AML-193 (cell line): ENCODE measurements at regions not wholly inside any gene's neighbourhood (a gene's known extent, or its start where the extent isn't known, plus 50 kb on each side); places are given as distances from the start of the nearest gene placed in this dataset.

Experiments used
- DNase-seq, 2 experiments: peaks; one replicate each; lab custom pipeline; 2025; lab: John Stamatoyannopoulos, UW

DNA sequence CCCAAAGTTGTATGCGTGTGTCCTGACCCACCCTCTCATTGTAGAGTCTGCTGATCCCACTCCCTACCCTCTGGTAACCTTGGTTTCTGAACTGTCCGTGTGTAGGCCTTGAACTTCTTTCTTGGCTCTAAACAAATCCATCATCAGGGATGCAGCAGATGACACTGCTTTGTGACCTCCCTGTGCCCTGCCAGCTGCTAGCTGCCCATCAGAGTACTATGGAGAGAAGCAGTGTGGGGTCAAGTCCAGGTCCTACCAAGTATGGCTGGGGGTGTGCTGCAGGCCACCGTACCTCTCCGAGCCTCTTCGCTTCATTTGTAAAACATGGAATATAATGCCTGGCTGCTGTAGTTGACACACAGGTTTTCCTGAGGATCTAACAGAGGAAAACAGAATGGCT is 183.5 kb upstream of the RBPJ start:
- DNase-seq = no peak

GRCh38 chr4:26139310-26139924 is 181.4 kb upstream of the RBPJ start:
- DNase-seq = no peak

- no peak for DNase-seq
These were observed 180.5 kb upstream of the RBPJ start for GRCh38 chr4:26140150-26140898.

GRCh38 chr4:26141051-26141721 is 179.6 kb upstream of the RBPJ start:
- no peak for DNase-seq

- no peak for DNase-seq
These were observed 178.7 kb upstream of the RBPJ start for GRCh38 chr4:26141911-26142638.

GRCh38 chr4:26144526-26145155 is 176.2 kb upstream of the RBPJ start:
- DNase-seq = no peak

GRCh38 chr4:26145212-26145611 is 175.6 kb upstream of the RBPJ start:
- no peak for DNase-seq

- no peak for DNase-seq
These were observed 171.9 kb upstream of the RBPJ start for GRCh38 chr4:26148927-26149326.

DNA sequence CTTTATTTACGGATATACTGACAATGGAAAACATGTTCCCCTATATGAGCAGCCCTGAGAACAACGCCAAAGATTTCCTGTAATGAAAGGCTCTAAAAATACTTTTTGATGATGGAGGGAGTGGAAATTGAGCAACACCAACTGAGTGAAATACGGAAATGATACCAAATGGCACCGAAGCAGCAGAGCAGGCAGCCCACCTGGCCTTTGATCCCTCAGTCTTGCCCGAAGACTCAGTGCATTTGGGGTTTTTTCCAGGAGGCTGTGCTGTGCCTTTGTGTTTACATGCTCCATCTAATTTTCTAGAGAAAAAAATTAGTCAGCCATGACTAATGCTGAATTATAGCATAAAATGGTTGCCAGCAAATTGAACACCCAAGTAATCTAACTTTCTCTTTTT is 169.9 kb upstream of the RBPJ start:
- no peak for DNase-seq

- DNase-seq = no peak
These were observed 169.2 kb upstream of the RBPJ start for GRCh38 chr4:26151615-26152014.

- no peak for DNase-seq
These were observed 168.8 kb upstream of the RBPJ start for GRCh38 chr4:26152056-26152455.

DNA sequence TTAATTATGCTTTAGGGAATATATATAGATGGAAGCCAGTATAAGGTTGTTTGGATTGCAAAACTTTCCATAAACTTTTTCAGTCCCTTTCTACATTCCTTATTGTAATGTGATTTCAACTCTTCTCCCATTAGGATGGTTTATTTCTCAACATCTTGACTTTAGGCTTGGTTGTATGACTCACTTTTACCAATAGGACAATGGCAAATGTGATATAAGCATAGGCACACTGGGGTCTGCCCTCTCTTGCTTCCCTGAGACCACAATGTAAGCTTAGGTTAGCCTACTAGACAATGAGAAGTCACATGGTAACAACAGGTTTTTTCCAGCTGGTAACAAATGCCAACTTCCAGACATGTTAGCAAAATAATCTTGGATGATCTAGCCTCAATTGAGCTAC is 163.3 kb upstream of the RBPJ start:
- DNase-seq = no peak

DNA sequence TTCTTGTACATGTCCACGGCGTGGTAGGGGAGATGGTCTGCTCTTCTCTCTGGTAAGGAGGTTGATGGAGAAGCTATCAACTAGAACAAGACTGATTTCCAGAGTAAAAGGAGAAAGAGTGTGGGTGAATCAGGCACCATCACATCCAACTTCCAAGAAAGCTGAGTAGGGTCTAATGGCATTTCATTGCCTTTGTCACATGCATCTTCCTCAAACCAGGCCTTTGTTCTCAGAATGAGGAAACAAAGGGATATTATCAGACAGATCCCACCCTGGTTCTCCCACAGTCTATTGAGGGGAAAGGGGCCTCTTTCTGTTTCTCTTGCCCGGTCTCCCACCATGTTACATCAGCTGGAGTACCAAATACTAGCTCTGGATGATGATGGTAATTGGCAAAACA is 160.2 kb upstream of the RBPJ start:
- DNase-seq = no peak

DNA sequence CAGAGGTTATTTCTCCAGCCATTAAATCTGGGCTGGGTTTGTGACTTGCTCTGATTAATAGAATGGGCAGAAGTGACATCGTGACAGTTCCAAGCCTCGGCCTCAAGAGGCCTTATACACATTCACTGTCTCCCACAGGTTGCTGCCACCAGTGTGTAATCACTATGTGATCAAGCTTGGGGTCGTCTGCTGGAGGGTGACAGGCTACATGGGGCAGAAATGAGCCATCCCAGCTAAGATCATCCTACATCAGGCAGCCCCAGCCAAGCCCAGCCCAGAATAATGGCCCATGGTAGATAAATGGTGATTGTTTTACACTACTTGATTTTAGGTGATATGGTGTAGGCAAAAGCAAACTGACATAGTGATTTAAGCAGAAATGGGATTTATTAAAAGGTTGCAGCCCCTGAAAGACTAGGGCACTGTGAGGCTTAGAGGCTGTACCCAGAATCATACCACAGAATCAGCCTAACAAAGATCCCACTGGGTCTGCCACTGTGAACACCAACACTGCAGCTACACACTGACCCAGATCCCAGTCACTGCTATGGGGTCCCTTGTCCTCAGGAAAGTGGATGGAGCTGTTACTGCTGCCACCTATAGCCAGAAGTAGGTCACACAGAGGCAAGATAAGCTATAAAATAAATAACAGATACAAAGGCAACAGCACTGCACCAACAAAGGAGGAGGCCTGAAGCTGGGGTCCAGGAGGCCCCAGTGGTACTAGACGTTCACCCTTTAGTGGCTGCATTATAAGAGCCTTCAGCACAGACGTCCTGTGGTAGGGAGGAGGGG is 159.6 kb upstream of the RBPJ start:
- peak; percentile 2 to 5 for DNase-seq

- no peak for DNase-seq
These were observed 158.7 kb upstream of the RBPJ start for GRCh38 chr4:26162101-26162500.

DNA sequence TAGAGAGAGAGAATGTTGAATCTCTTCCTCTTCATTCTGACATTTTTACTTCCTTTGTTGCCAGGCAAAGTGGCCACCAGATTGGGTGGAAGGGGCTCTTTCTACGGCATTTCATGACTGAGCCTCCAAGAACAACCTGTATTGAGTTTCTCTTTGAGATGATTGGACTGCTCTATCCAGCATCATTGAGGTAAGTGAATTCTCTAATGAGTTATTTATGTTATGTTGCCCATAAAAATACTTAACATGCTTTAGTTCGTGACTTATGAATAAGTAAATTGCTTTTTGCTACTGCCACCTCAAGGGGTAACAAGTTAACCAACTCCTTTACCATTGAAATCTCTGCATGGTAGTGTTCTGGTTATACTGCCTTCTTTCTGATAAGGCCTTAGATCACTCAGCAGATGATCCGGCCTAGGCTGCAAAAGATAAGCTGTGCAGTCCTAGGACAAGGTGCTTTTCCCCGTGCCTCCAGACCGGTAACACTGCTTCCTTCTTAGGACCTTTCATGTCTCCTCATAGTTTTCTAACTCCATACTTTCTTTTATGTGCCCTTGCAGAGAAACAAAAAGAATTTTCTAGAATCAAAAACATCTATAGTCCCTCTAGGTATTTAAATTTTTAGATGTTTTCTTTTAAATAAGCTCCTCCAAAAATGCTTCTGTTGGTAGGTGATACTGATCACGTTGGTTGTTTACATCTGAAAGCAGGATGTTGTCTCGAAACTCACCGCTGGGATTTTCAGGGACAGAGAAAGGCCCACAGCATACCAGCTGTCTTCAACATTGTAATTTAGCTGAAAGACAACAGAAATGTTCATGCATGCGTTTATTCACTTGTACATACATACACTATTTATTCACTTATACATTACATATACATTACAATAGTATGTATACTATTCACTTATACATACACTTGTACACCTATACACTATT is 157.1 kb upstream of the RBPJ start:
- DNase-seq = no peak

GRCh38 chr4:26171501-26171900 is 149.3 kb upstream of the RBPJ start:
- DNase-seq = no peak

GRCh38 chr4:26171941-26172340 is 148.9 kb upstream of the RBPJ start:
- no peak for DNase-seq

GRCh38 chr4:26173619-26174018 is 147.2 kb upstream of the RBPJ start:
- no peak for DNase-seq

GRCh38 chr4:26174027-26174426 is 146.8 kb upstream of the RBPJ start:
- no peak for DNase-seq
